SH-SY5Y (cell line): ENCODE measurements at regions not wholly inside any gene's neighbourhood (a gene's known extent, or its start where the extent isn't known, plus 50 kb on each side); places are given as distances from the start of the nearest gene placed in this dataset.
A peak's percentile ranks its signal among the peaks of the same experiment; 100 is the strongest.

Experiments
- GATA2 ChIP-seq: IDR thresholded peaks from 2 replicates; pipeline ENCODE4 v1.6.1; 2011; ENCODE audit warnings: mild to moderate bottlenecking, low read depth, low read length
- GATA3 ChIP-seq: IDR thresholded peaks from 2 replicates; pipeline ENCODE4 v1.6.1; 2011; ENCODE audit warnings: low read depth, mild to moderate bottlenecking, low read length, moderate library complexity

GRCh38 chr4:116202524-116202923, 882.9 kb downstream of the TRAM1L1 start:
- peak; percentile 79 for TF ChIP-seq GATA3
- no peak for TF ChIP-seq GATA2

GRCh38 chr4:116197317-116197809, 888.0 kb downstream of the TRAM1L1 start:
- TF ChIP-seq GATA3 (no peak), GATA2 (no peak)

GRCh38 chr4:116183241-116183640, 902.1 kb downstream of the TRAM1L1 start:
- no peak for TF ChIP-seq GATA2
- no peak for TF ChIP-seq GATA3

GRCh38 chr4:116180157-116180601, 905.2 kb downstream of the TRAM1L1 start:
- TF ChIP-seq GATA3 (no peak), GATA2 (no peak)

GRCh38 chr4:116150152-116150551, 935.2 kb downstream of the TRAM1L1 start:
- TF ChIP-seq GATA3 (no peak), GATA2 (no peak)

- no peak for TF ChIP-seq GATA2
- TF ChIP-seq GATA3, result no peak
Measured at GRCh38 chr4:116143198-116143597, 942.2 kb downstream of the TRAM1L1 start.

- TF ChIP-seq GATA2 (no peak), GATA3 (no peak)
Measured at GRCh38 chr4:116132946-116133345, 952.4 kb downstream of the TRAM1L1 start.

- TF ChIP-seq GATA2 (no peak), GATA3 (no peak)
Measured at GRCh38 chr4:116126794-116127193, 958.6 kb downstream of the TRAM1L1 start.

GRCh38 chr4:116122124-116122523, 963.3 kb downstream of the TRAM1L1 start:
- TF ChIP-seq GATA3 (no peak), GATA2 (no peak)

- TF ChIP-seq GATA3, result no peak
- no peak for TF ChIP-seq GATA2
Measured at GRCh38 chr4:116118221-116118620, 967.2 kb downstream of the TRAM1L1 start.

- TF ChIP-seq GATA2, result no peak
- no peak for TF ChIP-seq GATA3
Measured at GRCh38 chr4:116110713-116111112, 974.7 kb downstream of the TRAM1L1 start.

GRCh38 chr4:116108606-116109005, 976.8 kb downstream of the TRAM1L1 start:
- TF ChIP-seq GATA3 (no peak), GATA2 (no peak)

GRCh38 chr4:116101321-116101720, 984.1 kb downstream of the TRAM1L1 start:
- TF ChIP-seq GATA3 (no peak), GATA2 (no peak)

GRCh38 chr4:116099596-116099995, 985.8 kb downstream of the TRAM1L1 start:
- no peak for TF ChIP-seq GATA3

- TF ChIP-seq GATA3 (no peak), GATA2 (no peak)
Measured at GRCh38 chr4:116092961-116093360, 979.5 kb upstream of the NDST4 start.

- TF ChIP-seq GATA2 (no peak), GATA3 (no peak)
Measured at GRCh38 chr4:116088771-116089170, 975.4 kb upstream of the NDST4 start.

- no peak for TF ChIP-seq GATA3
Measured at GRCh38 chr4:116082808-116083366, 969.5 kb upstream of the NDST4 start.
